Panc1 (cell line): ENCODE measurements at regions not wholly inside any gene's neighbourhood (a gene's known extent, or its start where the extent isn't known, plus 50 kb on each side); places are given as distances from the start of the nearest gene placed in this dataset.

ENCODE experiments used
- ATAC-seq: fragments of 200-7000 bp; cut with Tn5 transposase; 2 replicates; pipeline ENCODE4 v1.9.1; 2020; ENCODE audit warnings: mild to moderate bottlenecking, moderate library complexity
- BruUV-seq: library from RNA; stranded (reverse); fragments of 400-500 nt; replicated peaks from 2 replicates; lab custom pipeline; 2021; lab: Mats Ljungman, UMichigan
- CTCF ChIA-PET: fragments of 300-600 bp; sonication (Branson Sonifier 250); formaldehyde crosslinking; loops from one replicate; lab custom pipeline; 2022; ENCODE audit warnings: antibody characterized with exemption; lab: Charles Lee
- POLR2A ChIA-PET: fragments of 300-600 bp; sonication (Branson Sonifier 250); formaldehyde crosslinking; loops from one replicate; lab custom pipeline; 2022; ENCODE audit warnings: antibody characterized with exemption; lab: Charles Lee
- DNase-seq: peaks from one replicate; pipeline ENCODE4 v3.0.0-alpha.2; 2010; ENCODE audit warnings: low read depth, low spot score
- H3K27ac ChIP-seq: 2 replicates; pipeline ENCODE4 v1.5.1; 2011; ENCODE audit warnings: mild to moderate bottlenecking, low read length, inconsistent platforms
- H3K27me3 ChIP-seq: fragments of 200-500 bp; sonication (Bioruptor generic); 2 replicates; pipeline ENCODE4 v1.6.0; 2014; ENCODE audit warnings: low read length, inconsistent platforms; ENCODE audit not compliant: control insufficient read depth, insufficient read depth
- H3K36me3 ChIP-seq: fragments of 200-500 bp; sonication (Bioruptor generic); 2 replicates; pipeline ENCODE4 v1.5.1; 2014; ENCODE audit warnings: inconsistent platforms, mild to moderate bottlenecking, low read length, moderate library complexity; ENCODE audit not compliant: control insufficient read depth, insufficient read depth
- H3K4me1 ChIP-seq: 2 replicates; pipeline ENCODE4 v1.5.1; 2011; ENCODE audit warnings: inconsistent platforms, mild to moderate bottlenecking, low read length, moderate library complexity; ENCODE audit not compliant: control insufficient read depth, insufficient read depth
- H3K4me3 ChIP-seq, 2 experiments: 2 replicates each; pipeline ENCODE4 v1.5.1; 2011 to 2012; ENCODE audit warnings: low read depth in 2 of 2, low read length in 2 of 2, mild to moderate bottlenecking in 2 of 2, inconsistent platforms in 1 of 2, moderate library complexity in 1 of 2
- H3K9me3 ChIP-seq: fragments of 200-500 bp; sonication (Bioruptor generic); 2 replicates; pipeline ENCODE4 v1.5.1; 2014; ENCODE audit warnings: low read depth, mild to moderate bottlenecking, inconsistent platforms, low read length, moderate library complexity; ENCODE audit not compliant: control insufficient read depth, insufficient read depth
- CTCF ChIP-seq: fragments of 450-650 bp; IDR thresholded peaks from 2 replicates; pipeline ENCODE4 v1.5.1; 2017; ENCODE audit warnings: mild to moderate bottlenecking
- POLR2AphosphoS5 ChIP-seq: IDR thresholded peaks from 2 replicates; pipeline ENCODE4 v1.6.1; 2012; ENCODE audit warnings: mild to moderate bottlenecking, low read depth, low read length, moderate library complexity
- SIN3A ChIP-seq: IDR thresholded peaks from 2 replicates; pipeline ENCODE4 v1.6.1; 2012; ENCODE audit warnings: low read depth, mild to moderate bottlenecking, low read length, moderate library complexity, borderline replicate concordance; ENCODE audit not compliant: insufficient read depth
- TCF7L2 ChIP-seq: IDR thresholded peaks from 2 replicates; pipeline ENCODE4 v1.6.1; 2011; ENCODE audit warnings: mild to moderate bottlenecking, low read depth, low read length, inconsistent platforms
- in situ Hi-C: cut with HindIII; loops from 2 replicates; pipeline ENCODE4 v1.10.0; 2016; ENCODE audit warnings: low sequenced_read_pairs, low pct_unique_long_range_greater_than_20kb
- intact Hi-C: fragments of 100-400 bp; cut with micrococcal nuclease; formaldehyde crosslinking; loops from one replicate; pipeline ENCODE4 v1.10.0; 2022; ENCODE audit not compliant: unreplicated experiment
- TF ChIP-seq, protein P1 (sequence below), 2 experiments: IDR thresholded peaks; 2 replicates each; pipeline ENCODE4 v1.6.1; 2011 to 2012; ENCODE audit warnings: low read depth in 2 of 2, control low read depth in 1 of 2, low read length in 1 of 2, mild to moderate bottlenecking in 1 of 2, moderate library complexity in 1 of 2; ENCODE audit not compliant: insufficient read depth in 1 of 2

- H3K4me3 ChIP-seq, result no peak overlapping the region
- in situ Hi-C loops, result no loop called here
- peaks cover 5% of the 10 kb centered on the region; the same call in 1 of the 2 replicates for H3K4me1 ChIP-seq
- ATAC-seq (no peak), DNase-seq (no peak)
- no peaks in the 10 kb centered on the region for H3K27me3 ChIP-seq
- CTCF ChIA-PET, result no interaction called here
- intact Hi-C loops, result no loop called here
- H3K9me3 ChIP-seq, result no peaks in the 10 kb centered on the region
- no peaks in the 10 kb centered on the region for H3K36me3 ChIP-seq
- POLR2A ChIA-PET, result no interaction called here
- TF ChIP-seq POLR2AphosphoS5 (no peak), CTCF (no peak), SIN3A (no peak), TCF7L2 (no peak)
- TF ChIP-seq, protein P1, sequence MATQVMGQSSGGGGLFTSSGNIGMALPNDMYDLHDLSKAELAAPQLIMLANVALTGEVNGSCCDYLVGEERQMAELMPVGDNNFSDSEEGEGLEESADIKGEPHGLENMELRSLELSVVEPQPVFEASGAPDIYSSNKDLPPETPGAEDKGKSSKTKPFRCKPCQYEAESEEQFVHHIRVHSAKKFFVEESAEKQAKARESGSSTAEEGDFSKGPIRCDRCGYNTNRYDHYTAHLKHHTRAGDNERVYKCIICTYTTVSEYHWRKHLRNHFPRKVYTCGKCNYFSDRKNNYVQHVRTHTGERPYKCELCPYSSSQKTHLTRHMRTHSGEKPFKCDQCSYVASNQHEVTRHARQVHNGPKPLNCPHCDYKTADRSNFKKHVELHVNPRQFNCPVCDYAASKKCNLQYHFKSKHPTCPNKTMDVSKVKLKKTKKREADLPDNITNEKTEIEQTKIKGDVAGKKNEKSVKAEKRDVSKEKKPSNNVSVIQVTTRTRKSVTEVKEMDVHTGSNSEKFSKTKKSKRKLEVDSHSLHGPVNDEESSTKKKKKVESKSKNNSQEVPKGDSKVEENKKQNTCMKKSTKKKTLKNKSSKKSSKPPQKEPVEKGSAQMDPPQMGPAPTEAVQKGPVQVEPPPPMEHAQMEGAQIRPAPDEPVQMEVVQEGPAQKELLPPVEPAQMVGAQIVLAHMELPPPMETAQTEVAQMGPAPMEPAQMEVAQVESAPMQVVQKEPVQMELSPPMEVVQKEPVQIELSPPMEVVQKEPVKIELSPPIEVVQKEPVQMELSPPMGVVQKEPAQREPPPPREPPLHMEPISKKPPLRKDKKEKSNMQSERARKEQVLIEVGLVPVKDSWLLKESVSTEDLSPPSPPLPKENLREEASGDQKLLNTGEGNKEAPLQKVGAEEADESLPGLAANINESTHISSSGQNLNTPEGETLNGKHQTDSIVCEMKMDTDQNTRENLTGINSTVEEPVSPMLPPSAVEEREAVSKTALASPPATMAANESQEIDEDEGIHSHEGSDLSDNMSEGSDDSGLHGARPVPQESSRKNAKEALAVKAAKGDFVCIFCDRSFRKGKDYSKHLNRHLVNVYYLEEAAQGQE (IDR thresholded peaks at IDR 0.05; ENCODE audit: insufficient read depth in 1 of 2, low read depth in 2 of 2, low read length in 1 of 2), result no peak
- BruUV-seq, result no TSS peak
- H3K27ac ChIP-seq, result no peak overlapping the region
Observed at GRCh38 chr6:1014431-1014807, 297.5 kb upstream of the FOXQ1 start.

GRCh38 chr6:1013656-1014430 is 298.1 kb upstream of the FOXQ1 start:
- POLR2A ChIA-PET, result no interaction called here
- in situ Hi-C loops (no loop called here), intact Hi-C loops (no loop called here)

More at GRCh38 chr6:1013656-1014430, 298.1 kb upstream of the FOXQ1 start:
- Histone ChIP-seq H3K36me3 (no peaks in the 10 kb centered on the region), H3K4me1 (peaks cover 5% of the 10 kb centered on the region; the same call in 1 of the 2 replicates), H3K9me3 (no peaks in the 10 kb centered on the region), H3K27ac (no peak overlapping the region), H3K4me3 (no peak overlapping the region), H3K27me3 (no peaks in the 10 kb centered on the region)
- no peak for ATAC-seq
- no peak for DNase-seq
- TF ChIP-seq CTCF (no peak), TCF7L2 (no peak), SIN3A (no peak), POLR2AphosphoS5 (no peak)
- TF ChIP-seq, protein P1 (IDR thresholded peaks at IDR 0.05; ENCODE audit: insufficient read depth in 1 of 2, low read depth in 2 of 2, low read length in 1 of 2), result no peak
- BruUV-seq, result no TSS peak
- CTCF ChIA-PET, result no interaction called here
